ENCODE measurements at regions not wholly inside any gene's neighbourhood (a gene's known extent, or its start where the extent isn't known, plus 50 kb on each side); places are given as distances from the start of the nearest gene placed in this dataset.

DNA sequence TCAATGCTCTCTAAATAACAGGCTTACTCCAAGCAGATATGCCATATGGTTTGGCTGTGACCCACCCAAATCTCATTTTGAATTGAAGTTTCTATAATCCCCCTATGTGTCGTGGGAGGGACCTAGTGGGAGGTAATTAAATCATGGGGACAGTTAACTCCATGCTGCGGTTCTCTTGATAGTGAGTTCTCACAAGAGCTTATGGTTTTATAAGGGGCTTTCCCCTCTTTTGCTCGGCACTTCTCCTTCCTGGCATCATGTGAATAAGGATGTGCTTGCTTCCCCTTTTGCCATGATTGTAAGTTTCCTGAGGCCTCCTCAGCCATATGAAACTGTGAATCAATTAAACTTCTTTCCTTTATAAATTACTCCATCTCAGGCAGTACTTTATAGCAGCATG is 302.7 kb upstream of the ZC3H15 start:
- TF ChIP-seq, protein P1, sequence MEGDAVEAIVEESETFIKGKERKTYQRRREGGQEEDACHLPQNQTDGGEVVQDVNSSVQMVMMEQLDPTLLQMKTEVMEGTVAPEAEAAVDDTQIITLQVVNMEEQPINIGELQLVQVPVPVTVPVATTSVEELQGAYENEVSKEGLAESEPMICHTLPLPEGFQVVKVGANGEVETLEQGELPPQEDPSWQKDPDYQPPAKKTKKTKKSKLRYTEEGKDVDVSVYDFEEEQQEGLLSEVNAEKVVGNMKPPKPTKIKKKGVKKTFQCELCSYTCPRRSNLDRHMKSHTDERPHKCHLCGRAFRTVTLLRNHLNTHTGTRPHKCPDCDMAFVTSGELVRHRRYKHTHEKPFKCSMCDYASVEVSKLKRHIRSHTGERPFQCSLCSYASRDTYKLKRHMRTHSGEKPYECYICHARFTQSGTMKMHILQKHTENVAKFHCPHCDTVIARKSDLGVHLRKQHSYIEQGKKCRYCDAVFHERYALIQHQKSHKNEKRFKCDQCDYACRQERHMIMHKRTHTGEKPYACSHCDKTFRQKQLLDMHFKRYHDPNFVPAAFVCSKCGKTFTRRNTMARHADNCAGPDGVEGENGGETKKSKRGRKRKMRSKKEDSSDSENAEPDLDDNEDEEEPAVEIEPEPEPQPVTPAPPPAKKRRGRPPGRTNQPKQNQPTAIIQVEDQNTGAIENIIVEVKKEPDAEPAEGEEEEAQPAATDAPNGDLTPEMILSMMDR (IDR thresholded peaks at IDR 0.05): no peak
- TF ChIP-seq POLR2A (IDR thresholded peaks at IDR 0.05) (no peak), POLR2AphosphoS5 (IDR thresholded peaks at IDR 0.05) (no peak), EP300 (IDR thresholded peaks at IDR 0.05) (no peak)
